ENCODE measurements at regions not wholly inside any gene's neighbourhood (a gene's known extent, or its start where the extent isn't known, plus 50 kb on each side); places are given as distances from the start of the nearest gene placed in this dataset.

DNA sequence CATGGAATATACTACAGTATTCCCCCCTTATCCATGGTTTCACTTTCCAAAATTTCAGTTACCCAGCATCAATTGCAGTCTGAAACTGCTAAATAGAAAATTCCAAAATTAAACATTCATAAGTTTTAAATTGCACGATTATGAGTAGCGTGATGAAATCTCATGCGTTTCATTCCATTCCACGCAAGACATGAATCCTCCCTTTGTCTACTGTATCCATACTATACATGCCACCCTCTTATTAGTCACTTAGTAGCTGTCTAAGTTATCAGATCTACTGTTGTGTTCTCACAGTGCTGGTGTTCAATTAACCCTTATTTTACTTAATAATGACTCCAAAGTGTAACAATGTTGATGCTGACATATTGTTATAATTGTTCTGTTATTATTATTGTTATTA, 261.2 kb upstream of the NDST4 start:
- Histone ChIP-seq H3K4ac (ENCODE audit: low read depth, low read length) (no peak overlapping the region), H3K4me3 (ENCODE audit: insufficient read depth, low read depth, low read length) (no peak overlapping the region), H2BK120ac (ENCODE audit: low read depth, low read length) (no peak overlapping the region), H3K23ac (ENCODE audit: low read depth, low read length) (no peak overlapping the region), H2BK5ac (ENCODE audit: low read depth, low read length, poor library complexity, severe bottlenecking) (no peak overlapping the region), H2BK15ac (ENCODE audit: low read depth, low read length) (no peak overlapping the region), H4K20me1 (ENCODE audit: insufficient read depth, low read length) (no peaks in the 10 kb centered on the region), H4K8ac (ENCODE audit: low read depth in 2 of 2, low read length in 2 of 2) (no peak overlapping the region), H3K18ac (ENCODE audit: low read depth, low read length) (no peak overlapping the region), H3K14ac (replicated peaks; ENCODE audit: low read depth, low read length) (no peak overlapping the region), H3K9me3 (ENCODE audit: control insufficient read depth, insufficient read depth, low read length) (peaks cover 1% of the 10 kb centered on the region), H3K27ac (ENCODE audit: insufficient read depth, low read length) (no peak overlapping the region), H3K56ac (ENCODE audit: extremely low read depth, insufficient read depth, low read length) (no peak overlapping the region), H3K79me1 (ENCODE audit: low read depth in 1 of 2, low read length in 2 of 2) (no peaks in the 10 kb centered on the region), H4K91ac (ENCODE audit: insufficient read depth, low read depth, low read length) (no peak overlapping the region), H3K27me3 (ENCODE audit: control insufficient read depth, insufficient read depth, low read length) (no peaks in the 10 kb centered on the region), H3K36me3 (ENCODE audit: control insufficient read depth, insufficient read depth, low read length) (no peaks in the 10 kb centered on the region), H2AFZ (replicated peaks; ENCODE audit: low read length, poor library complexity) (no peak overlapping the region), H2AK5ac (ENCODE audit: low read depth, low read length) (no peak overlapping the region), H3K9ac (ENCODE audit: low read depth, low read length) (no peak overlapping the region), H2BK20ac (ENCODE audit: low read depth, low read length) (no peak overlapping the region), H3K4me2 (ENCODE audit: low read depth, low read length) (no peak overlapping the region), H4K5ac (ENCODE audit: low read depth, low read length) (no peak overlapping the region), H2AK9ac (replicated peaks; ENCODE audit: low read depth, low read length, poor library complexity) (no peak overlapping the region), H3K9me1 (ENCODE audit: insufficient read depth, low read length) (no peaks in the 10 kb centered on the region), H3K4me1 (ENCODE audit: control insufficient read depth, insufficient read depth, low read length) (no peaks in the 10 kb centered on the region)
- no CpG with 5 or more reads among the region's 4 CpGs for WGBS, 2 experiments (ENCODE audit: extremely low coverage in 2 of 2, insufficient read length in 1 of 2)
- TF ChIP-seq MAZ (IDR thresholded peaks at IDR 0.05; ENCODE audit: borderline replicate concordance, low read depth, low read length) = no peak
- TF ChIP-seq BHLHE40 (IDR thresholded peaks at IDR 0.05; ENCODE audit: low read depth, low read length) = no peak
- no peak for TF ChIP-seq RFX5 (IDR thresholded peaks at IDR 0.05; ENCODE audit: low read depth, low read length)
- TF ChIP-seq, protein P1, sequence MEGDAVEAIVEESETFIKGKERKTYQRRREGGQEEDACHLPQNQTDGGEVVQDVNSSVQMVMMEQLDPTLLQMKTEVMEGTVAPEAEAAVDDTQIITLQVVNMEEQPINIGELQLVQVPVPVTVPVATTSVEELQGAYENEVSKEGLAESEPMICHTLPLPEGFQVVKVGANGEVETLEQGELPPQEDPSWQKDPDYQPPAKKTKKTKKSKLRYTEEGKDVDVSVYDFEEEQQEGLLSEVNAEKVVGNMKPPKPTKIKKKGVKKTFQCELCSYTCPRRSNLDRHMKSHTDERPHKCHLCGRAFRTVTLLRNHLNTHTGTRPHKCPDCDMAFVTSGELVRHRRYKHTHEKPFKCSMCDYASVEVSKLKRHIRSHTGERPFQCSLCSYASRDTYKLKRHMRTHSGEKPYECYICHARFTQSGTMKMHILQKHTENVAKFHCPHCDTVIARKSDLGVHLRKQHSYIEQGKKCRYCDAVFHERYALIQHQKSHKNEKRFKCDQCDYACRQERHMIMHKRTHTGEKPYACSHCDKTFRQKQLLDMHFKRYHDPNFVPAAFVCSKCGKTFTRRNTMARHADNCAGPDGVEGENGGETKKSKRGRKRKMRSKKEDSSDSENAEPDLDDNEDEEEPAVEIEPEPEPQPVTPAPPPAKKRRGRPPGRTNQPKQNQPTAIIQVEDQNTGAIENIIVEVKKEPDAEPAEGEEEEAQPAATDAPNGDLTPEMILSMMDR (conservative IDR thresholded peaks at IDR 0.05; ENCODE audit: low read depth, low read length) = no peak
- no peak for TF ChIP-seq MAFK (IDR thresholded peaks at IDR 0.05; ENCODE audit: low read depth, low read length)
- TF ChIP-seq, protein P2, sequence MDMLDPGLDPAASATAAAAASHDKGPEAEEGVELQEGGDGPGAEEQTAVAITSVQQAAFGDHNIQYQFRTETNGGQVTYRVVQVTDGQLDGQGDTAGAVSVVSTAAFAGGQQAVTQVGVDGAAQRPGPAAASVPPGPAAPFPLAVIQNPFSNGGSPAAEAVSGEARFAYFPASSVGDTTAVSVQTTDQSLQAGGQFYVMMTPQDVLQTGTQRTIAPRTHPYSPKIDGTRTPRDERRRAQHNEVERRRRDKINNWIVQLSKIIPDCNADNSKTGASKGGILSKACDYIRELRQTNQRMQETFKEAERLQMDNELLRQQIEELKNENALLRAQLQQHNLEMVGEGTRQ (IDR thresholded peaks at IDR 0.05; ENCODE audit: low read depth, low read length) = no peak
- no peak for TF ChIP-seq RAD21 (IDR thresholded peaks at IDR 0.05; ENCODE audit: low read length)
- TF ChIP-seq CHD1 (IDR thresholded peaks at IDR 0.05; ENCODE audit: low read depth, low read length) = no peak
- no peak for ATAC-seq (ENCODE audit: low read depth)
- BruUV-seq (replicated peaks) = no TSS peak
- no peak for DNase-seq
- dilution Hi-C loops (cut with HindIII; ENCODE audit: low sequenced_read_pairs, unreplicated experiment) = no loop called here
- intact Hi-C loops (cut with micrococcal nuclease) = no loop called here
- in situ Hi-C loops (cut with MboI; ENCODE audit: low sequenced_read_pairs) = no loop called here
- ChIA-PET POLR2A (ENCODE audit: unreplicated experiment) (no interaction called here), CTCF (no interaction called here)

Data from IMR-90 (cell line).